GM12878 (cell line): ENCODE measurements at regions not wholly inside any gene's neighbourhood (a gene's known extent, or its start where the extent isn't known, plus 50 kb on each side); places are given as distances from the start of the nearest gene placed in this dataset.

Source experiments
- ATAC-seq: fragments of 200-7000 bp; cut with Tn5 transposase; 3 replicates; pipeline ENCODE4 v1.9.1; 2020; ENCODE audit warnings: mild to moderate bottlenecking, moderate library complexity
- BruUV-seq: library from RNA; stranded (reverse); fragments of 400-500 nt; replicated peaks from 2 replicates; lab custom pipeline; 2021; lab: Mats Ljungman, UMichigan
- CTCF ChIA-PET: fragments of 300-600 bp; sonication (Branson Sonifier 250); formaldehyde crosslinking; extraction: SDS; loops from one replicate; lab custom pipeline; 2021; ENCODE audit warnings: inconsistent platforms; lab: Yijun Ruan, JAX
- POLR2A ChIA-PET: fragments of 350-600 bp; formaldehyde crosslinking; extraction: SDS; loops from one replicate; lab custom pipeline; 2021; ENCODE audit warnings: inconsistent platforms; lab: Charles Lee
- RAD21 ChIA-PET: fragments of 300-600 bp; sonication (Branson Sonifier 250); formaldehyde crosslinking; loops from one replicate; lab custom pipeline; 2023; ENCODE audit warnings: antibody characterized with exemption; ENCODE audit not compliant: unreplicated experiment; lab: Charles Lee
- SMC1A ChIA-PET: fragments of 300-600 bp; sonication (Branson Sonifier 250); formaldehyde crosslinking; loops from one replicate; lab custom pipeline; 2023; ENCODE audit not compliant: unreplicated experiment, uncharacterized antibody; lab: Charles Lee
- DNase-seq: peaks from one replicate; pipeline ENCODE4 v3.0.0-alpha.2; 2011; ENCODE audit warnings: low read depth, low spot score
- FAIRE-seq: peaks from 3 replicates; lab custom pipeline; 2011; peaks lifted over from hg19 to GRCh38; lab: Jason Lieb, UNC
- H2AFZ ChIP-seq: 2 replicates; pipeline ENCODE4 v1.6.0; 2011; ENCODE audit warnings: low read depth, low read length, control low read depth; ENCODE audit not compliant: control insufficient read depth
- H3K27ac ChIP-seq: 2 replicates; pipeline ENCODE4 v1.5.1; 2011; ENCODE audit warnings: control low read depth; ENCODE audit not compliant: control insufficient read depth, insufficient read depth
- H3K27me3 ChIP-seq, 2 experiments: replicated peaks in 1 of 2; 2 replicates each; pipeline versions ENCODE4 v1.6.0 to v1.6.1; 2011; ENCODE audit warnings: low read length in 1 of 2; ENCODE audit not compliant: control insufficient read depth in 2 of 2, insufficient read depth in 2 of 2
- H3K36me3 ChIP-seq, 2 experiments: 2 replicates each; pipeline ENCODE4 v1.5.1; 2011; ENCODE audit warnings: low read length in 1 of 2; ENCODE audit not compliant: control insufficient read depth in 2 of 2, insufficient read depth in 2 of 2
- H3K4me1 ChIP-seq: 2 replicates; pipeline ENCODE4 v1.6.1; 2011; ENCODE audit warnings: mild to moderate bottlenecking, low read length, moderate library complexity, mixed read lengths; ENCODE audit not compliant: control insufficient read depth, insufficient read depth
- H3K4me2 ChIP-seq: 2 replicates; pipeline ENCODE4 v1.6.0; 2011; ENCODE audit warnings: control low read depth; ENCODE audit not compliant: control insufficient read depth, insufficient read depth
- H3K4me3 ChIP-seq: fragments of 200-600 bp; sonication (generic); 2 replicates; pipeline ENCODE4 v1.5.1; 2016
- H3K79me2 ChIP-seq: 2 replicates; pipeline ENCODE4 v1.6.0; 2011; ENCODE audit warnings: low read length; ENCODE audit not compliant: control insufficient read depth, insufficient read depth
- H3K9ac ChIP-seq: 2 replicates; pipeline ENCODE4 v1.8.0; 2011; ENCODE audit warnings: low read length, control low read depth, mixed read lengths; ENCODE audit not compliant: control insufficient read depth, insufficient read depth
- H3K9me3 ChIP-seq: replicated peaks from 3 replicates; pipeline ENCODE4 v1.5.1; 2011; ENCODE audit warnings: mild to moderate bottlenecking, low read length; ENCODE audit not compliant: control insufficient read depth, insufficient read depth
- H4K20me1 ChIP-seq: 2 replicates; pipeline ENCODE4 v1.6.0; 2011; ENCODE audit not compliant: control insufficient read depth, insufficient read depth
- BHLHE40 ChIP-seq, 2 experiments: fragments of 450-650 bp in 1 of 2; IDR thresholded peaks; 2 replicates each; pipeline ENCODE4 v1.6.1; 2011 to 2017; ENCODE audit warnings: low read depth in 2 of 2, borderline replicate concordance in 1 of 2, improper control_type of control experiment in 1 of 2, low read length in 1 of 2, mild to moderate bottlenecking in 1 of 2
- CEBPB ChIP-seq, 2 experiments: fragments of 150-350 bp in 1 of 2; IDR thresholded peaks; 2 replicates each; pipeline ENCODE4 v1.6.1; 2012 to 2014; ENCODE audit warnings: low read depth in 2 of 2, low read length in 2 of 2, borderline replicate concordance in 1 of 2, inconsistent platforms in 1 of 2
- EP300 ChIP-seq, 2 experiments: fragments of 150-350 bp in 1 of 2; IDR thresholded peaks; 2 replicates each; pipeline ENCODE4 v1.6.1; 2011 to 2012; ENCODE audit warnings: low read depth in 2 of 2, low read length in 2 of 2, borderline replicate concordance in 1 of 2, improper control_type of control experiment in 1 of 2, inconsistent platforms in 1 of 2; ENCODE audit not compliant: control insufficient read depth in 1 of 2
- KDM1A ChIP-seq: fragments of 200-600 bp; sonication (generic); IDR thresholded peaks from 2 replicates; pipeline ENCODE4 v1.6.1; 2016; ENCODE audit warnings: borderline replicate concordance
- MEF2A ChIP-seq: IDR thresholded peaks from 2 replicates; pipeline ENCODE4 v1.6.1; 2011; ENCODE audit warnings: low read depth, mild to moderate bottlenecking, low read length, moderate library complexity; ENCODE audit not compliant: insufficient read depth
- MTA2 ChIP-seq: fragments of 450-650 bp; IDR thresholded peaks from 2 replicates; pipeline ENCODE4 v1.6.1; 2016; ENCODE audit warnings: low read depth, mild to moderate bottlenecking, moderate library complexity
- TCF12 ChIP-seq: IDR thresholded peaks from 2 replicates; pipeline ENCODE4 v1.6.1; 2011; ENCODE audit warnings: low read depth, mild to moderate bottlenecking, low read length
- ZNF274 ChIP-seq: IDR thresholded peaks from one replicate; pipeline ENCODE4 v1.8.0; 2011; ENCODE audit not compliant: insufficient read length, insufficient read depth
- ZZZ3 ChIP-seq: IDR thresholded peaks from 2 replicates; pipeline ENCODE4 v1.6.1; 2011; ENCODE audit warnings: low read depth; ENCODE audit not compliant: control insufficient read depth, insufficient read length
- WGBS: methylation state at CpG from one replicate; pipeline ENCODE4 v1.1.6; 2016; ENCODE audit warnings: low lambda C conversion rate; ENCODE audit not compliant: insufficient replicate concordance, insufficient coverage; ENCODE audit errors: missing lambda C conversion rate; 5-methylcytosine and 5-hydroxymethylcytosine counted together
- in situ Hi-C: fragments of 300-500 bp; cut with MboI; formaldehyde crosslinking; loops from 9 replicates; pipeline ENCODE4 v1.14.3; 2018; ENCODE audit warnings: mixed read lengths
- intact Hi-C: fragments of 100-400 bp; cut with micrococcal nuclease; formaldehyde crosslinking; loops from one replicate; pipeline ENCODE4 v1.14.2; 2022; ENCODE audit not compliant: unreplicated experiment
- TF ChIP-seq, protein P1 (sequence below): fragments of 150-350 bp; IDR thresholded peaks from 2 replicates; pipeline ENCODE4 v1.6.1; 2016; ENCODE audit warnings: low read depth, low read length
- TF ChIP-seq, protein P2 (sequence below): fragments of 450-650 bp; IDR thresholded peaks from 2 replicates; pipeline ENCODE4 v1.6.1; 2017; ENCODE audit warnings: mild to moderate bottlenecking, low read depth, inconsistent platforms; ENCODE audit not compliant: poor library complexity, severe bottlenecking
- TF ChIP-seq, protein P3 (sequence below): IDR thresholded peaks from 2 replicates; pipeline ENCODE4 v1.6.1; 2011; ENCODE audit warnings: borderline replicate concordance, low read depth, mild to moderate bottlenecking, moderate library complexity, low read length; ENCODE audit not compliant: insufficient read depth, poor library complexity, severe bottlenecking
- TF ChIP-seq, protein P4 (sequence below): IDR thresholded peaks from 2 replicates; pipeline ENCODE4 v1.6.1; 2011; ENCODE audit warnings: borderline replicate concordance, low read depth, mild to moderate bottlenecking, moderate library complexity, mixed read lengths, low read length; ENCODE audit not compliant: insufficient read depth; ENCODE audit errors: extremely low read length

DNA sequence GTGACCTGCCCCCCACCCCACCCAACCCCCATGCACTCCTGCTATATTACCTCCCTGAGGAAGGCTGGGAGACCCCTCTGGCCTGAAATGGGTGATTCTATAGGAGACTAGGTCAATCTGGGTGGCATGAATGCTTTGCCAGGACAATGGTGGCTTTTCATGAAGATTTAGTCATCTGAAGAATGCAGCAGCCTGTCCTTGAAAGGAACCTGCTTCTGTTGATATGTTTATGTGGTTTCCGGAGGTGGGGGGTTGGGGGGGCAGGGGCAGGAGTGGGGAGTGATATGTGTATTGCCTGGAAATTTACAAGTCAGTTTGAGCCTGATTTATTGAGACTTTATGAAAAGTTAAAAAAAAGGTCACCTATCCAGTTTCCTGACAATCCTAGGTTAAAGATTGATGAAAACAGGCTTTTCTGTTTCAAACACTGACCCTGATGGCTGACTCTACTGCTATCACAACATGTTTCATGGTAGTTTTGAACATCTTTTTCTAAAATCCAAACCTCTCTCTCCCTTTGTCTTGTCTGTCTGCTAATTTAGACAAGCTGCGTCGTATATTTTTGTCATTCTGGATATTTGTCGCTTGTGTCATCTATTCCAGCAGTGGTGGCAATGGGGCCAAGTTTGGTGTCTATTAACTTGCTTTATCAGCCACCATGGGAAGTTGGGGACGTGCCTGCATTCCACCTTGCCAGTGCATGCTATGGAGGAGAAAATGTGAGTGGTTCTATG lies 153.7 kb upstream of the EGFLAM start (continued):
- TF ChIP-seq, protein P1, sequence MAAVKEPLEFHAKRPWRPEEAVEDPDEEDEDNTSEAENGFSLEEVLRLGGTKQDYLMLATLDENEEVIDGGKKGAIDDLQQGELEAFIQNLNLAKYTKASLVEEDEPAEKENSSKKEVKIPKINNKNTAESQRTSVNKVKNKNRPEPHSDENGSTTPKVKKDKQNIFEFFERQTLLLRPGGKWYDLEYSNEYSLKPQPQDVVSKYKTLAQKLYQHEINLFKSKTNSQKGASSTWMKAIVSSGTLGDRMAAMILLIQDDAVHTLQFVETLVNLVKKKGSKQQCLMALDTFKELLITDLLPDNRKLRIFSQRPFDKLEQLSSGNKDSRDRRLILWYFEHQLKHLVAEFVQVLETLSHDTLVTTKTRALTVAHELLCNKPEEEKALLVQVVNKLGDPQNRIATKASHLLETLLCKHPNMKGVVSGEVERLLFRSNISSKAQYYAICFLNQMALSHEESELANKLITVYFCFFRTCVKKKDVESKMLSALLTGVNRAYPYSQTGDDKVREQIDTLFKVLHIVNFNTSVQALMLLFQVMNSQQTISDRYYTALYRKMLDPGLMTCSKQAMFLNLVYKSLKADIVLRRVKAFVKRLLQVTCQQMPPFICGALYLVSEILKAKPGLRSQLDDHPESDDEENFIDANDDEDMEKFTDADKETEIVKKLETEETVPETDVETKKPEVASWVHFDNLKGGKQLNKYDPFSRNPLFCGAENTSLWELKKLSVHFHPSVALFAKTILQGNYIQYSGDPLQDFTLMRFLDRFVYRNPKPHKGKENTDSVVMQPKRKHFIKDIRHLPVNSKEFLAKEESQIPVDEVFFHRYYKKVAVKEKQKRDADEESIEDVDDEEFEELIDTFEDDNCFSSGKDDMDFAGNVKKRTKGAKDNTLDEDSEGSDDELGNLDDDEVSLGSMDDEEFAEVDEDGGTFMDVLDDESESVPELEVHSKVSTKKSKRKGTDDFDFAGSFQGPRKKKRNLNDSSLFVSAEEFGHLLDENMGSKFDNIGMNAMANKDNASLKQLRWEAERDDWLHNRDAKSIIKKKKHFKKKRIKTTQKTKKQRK: no peak
- no peak for TF ChIP-seq KDM1A
- TF ChIP-seq, protein P2, sequence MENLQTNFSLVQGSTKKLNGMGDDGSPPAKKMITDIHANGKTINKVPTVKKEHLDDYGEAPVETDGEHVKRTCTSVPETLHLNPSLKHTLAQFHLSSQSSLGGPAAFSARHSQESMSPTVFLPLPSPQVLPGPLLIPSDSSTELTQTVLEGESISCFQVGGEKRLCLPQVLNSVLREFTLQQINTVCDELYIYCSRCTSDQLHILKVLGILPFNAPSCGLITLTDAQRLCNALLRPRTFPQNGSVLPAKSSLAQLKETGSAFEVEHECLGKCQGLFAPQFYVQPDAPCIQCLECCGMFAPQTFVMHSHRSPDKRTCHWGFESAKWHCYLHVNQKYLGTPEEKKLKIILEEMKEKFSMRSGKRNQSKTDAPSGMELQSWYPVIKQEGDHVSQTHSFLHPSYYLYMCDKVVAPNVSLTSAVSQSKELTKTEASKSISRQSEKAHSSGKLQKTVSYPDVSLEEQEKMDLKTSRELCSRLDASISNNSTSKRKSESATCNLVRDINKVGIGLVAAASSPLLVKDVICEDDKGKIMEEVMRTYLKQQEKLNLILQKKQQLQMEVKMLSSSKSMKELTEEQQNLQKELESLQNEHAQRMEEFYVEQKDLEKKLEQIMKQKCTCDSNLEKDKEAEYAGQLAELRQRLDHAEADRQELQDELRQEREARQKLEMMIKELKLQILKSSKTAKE: no peak
- TF ChIP-seq ZZZ3: no peak

DNA sequence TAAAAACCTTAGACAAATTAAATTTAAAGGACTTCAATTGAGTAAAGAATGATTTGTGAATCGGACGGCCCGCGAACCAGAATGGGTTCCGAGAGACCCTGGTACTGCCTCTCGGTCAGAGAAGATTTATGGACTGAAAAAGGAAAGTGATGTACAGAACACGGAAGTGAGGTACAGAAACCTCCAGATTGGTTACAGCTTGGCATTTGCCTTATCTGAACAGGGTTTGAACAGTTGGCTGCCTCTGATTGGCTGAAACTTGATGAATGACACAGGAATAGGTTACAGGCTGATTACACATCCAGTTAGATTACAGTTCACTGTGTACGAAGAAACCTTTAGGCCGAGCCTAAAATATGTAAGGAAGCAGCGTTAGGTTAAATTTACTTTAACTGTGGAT lies 156.5 kb upstream of the EGFLAM start:
- no peaks in the 10 kb centered on the region for H3K4me1 ChIP-seq
- H3K36me3 ChIP-seq: no peaks in the 10 kb centered on the region
- no peak overlapping the region for H3K4me3 ChIP-seq
- H3K79me2 ChIP-seq: no peaks in the 10 kb centered on the region
- WGBS: 78% methylated on average over 10 of the region's 10 CpGs
- ChIA-PET POLR2A (no interaction called here), CTCF (no interaction called here), SMC1A (interaction anchor here (1.0 kb wide), 1 partner anchor 254 kb away, joined by 3 read pairs; no protein-coding TSS in a partner anchor), RAD21 (no interaction called here)
- H3K9ac ChIP-seq: no peak overlapping the region
- H3K27ac ChIP-seq: no peak overlapping the region
- H4K20me1 ChIP-seq: no peaks in the 10 kb centered on the region
- FAIRE-seq: peak; percentile 35
- intact Hi-C loops: no loop called here
- ATAC-seq: no peak
- no peak overlapping the region for H3K4me2 ChIP-seq
- DNase-seq: no peak
- H3K9me3 ChIP-seq: no peaks in the 10 kb centered on the region
- no peak overlapping the region for H2AFZ ChIP-seq
- in situ Hi-C loops: no loop called here
- no TSS peak for BruUV-seq
- no peaks in the 10 kb centered on the region for H3K27me3 ChIP-seq
- no peak for TF ChIP-seq TCF12
- no peak for TF ChIP-seq ZNF274
- TF ChIP-seq CEBPB (IDR thresholded peaks at IDR 0.05; ENCODE audit: borderline replicate concordance in 1 of 2, low read depth in 2 of 2, low read length in 2 of 2): no peak
- no peak for TF ChIP-seq BHLHE40 (IDR thresholded peaks at IDR 0.05; ENCODE audit: borderline replicate concordance in 1 of 2, low read depth in 2 of 2, low read length in 1 of 2)
- TF ChIP-seq, protein P3, sequence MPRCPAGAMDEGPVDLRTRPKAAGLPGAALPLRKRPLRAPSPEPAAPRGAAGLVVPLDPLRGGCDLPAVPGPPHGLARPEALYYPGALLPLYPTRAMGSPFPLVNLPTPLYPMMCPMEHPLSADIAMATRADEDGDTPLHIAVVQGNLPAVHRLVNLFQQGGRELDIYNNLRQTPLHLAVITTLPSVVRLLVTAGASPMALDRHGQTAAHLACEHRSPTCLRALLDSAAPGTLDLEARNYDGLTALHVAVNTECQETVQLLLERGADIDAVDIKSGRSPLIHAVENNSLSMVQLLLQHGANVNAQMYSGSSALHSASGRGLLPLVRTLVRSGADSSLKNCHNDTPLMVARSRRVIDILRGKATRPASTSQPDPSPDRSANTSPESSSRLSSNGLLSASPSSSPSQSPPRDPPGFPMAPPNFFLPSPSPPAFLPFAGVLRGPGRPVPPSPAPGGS: no peak
- TF ChIP-seq MTA2: no peak
- TF ChIP-seq EP300 (IDR thresholded peaks at IDR 0.05; ENCODE audit: borderline replicate concordance in 1 of 2, control insufficient read depth in 1 of 2, low read depth in 2 of 2, low read length in 2 of 2): no peak
- TF ChIP-seq, protein P4, sequence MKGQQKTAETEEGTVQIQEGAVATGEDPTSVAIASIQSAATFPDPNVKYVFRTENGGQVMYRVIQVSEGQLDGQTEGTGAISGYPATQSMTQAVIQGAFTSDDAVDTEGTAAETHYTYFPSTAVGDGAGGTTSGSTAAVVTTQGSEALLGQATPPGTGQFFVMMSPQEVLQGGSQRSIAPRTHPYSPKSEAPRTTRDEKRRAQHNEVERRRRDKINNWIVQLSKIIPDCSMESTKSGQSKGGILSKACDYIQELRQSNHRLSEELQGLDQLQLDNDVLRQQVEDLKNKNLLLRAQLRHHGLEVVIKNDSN: no peak
- no peak for TF ChIP-seq MEF2A
